Activated gamma-delta T cell treated with Interleukin-2 at 50 U/mL for 16 hours (primary cell): ENCODE measurements at regions not wholly inside any gene's neighbourhood (a gene's known extent, or its start where the extent isn't known, plus 50 kb on each side); places are given as distances from the start of the nearest gene placed in this dataset.
"Not testable (repeated sequence)": the region's sequence is repeated elsewhere in the genome, so short reads cannot be mapped to it uniquely, and the experiment has no call there.

Experiments
- DNase-seq: peaks from one replicate; pipeline ENCODE4 v3.0.0-alpha.2; 2020

DNA sequence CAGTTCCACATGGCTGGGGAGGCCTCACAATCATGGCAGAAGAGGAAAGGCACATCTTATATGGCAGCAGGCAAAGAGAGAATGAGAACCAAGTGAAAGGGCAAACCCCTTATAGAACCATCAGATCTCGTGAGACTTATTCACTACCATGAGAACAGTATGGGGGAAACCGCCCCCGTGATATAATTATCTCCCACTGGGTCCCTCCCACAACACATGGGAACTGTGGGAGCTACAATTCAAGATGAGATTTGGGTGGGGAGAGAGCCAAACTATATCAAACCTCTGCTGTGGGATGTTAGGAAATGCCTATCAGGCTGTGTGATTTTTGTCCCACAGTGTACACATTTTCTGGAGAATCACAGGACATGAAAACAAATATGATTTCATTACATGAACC lies 415.8 kb downstream of the TSHZ3 start:
- DNase-seq: not testable (repeated sequence)

DNA sequence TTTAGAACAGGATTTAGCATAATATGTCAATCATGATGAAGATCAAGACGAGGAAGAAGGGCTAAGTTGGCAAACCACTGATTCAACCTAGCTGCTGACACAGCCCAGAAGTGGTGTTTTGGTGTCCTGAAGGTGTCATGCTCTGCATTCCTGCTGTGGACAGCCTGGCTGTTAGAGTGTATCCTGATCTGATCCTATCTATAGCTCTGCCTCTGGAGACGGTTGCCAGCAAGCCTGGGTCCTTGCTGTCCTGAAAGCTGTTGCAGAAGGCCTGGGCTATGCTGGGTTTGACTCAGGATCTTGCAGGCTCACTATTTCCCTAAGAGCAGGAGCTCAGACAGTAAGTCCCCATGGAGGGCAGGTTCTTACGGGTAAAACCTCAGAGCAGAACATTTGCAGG lies 416.4 kb downstream of the TSHZ3 start:
- no peak for DNase-seq

DNA sequence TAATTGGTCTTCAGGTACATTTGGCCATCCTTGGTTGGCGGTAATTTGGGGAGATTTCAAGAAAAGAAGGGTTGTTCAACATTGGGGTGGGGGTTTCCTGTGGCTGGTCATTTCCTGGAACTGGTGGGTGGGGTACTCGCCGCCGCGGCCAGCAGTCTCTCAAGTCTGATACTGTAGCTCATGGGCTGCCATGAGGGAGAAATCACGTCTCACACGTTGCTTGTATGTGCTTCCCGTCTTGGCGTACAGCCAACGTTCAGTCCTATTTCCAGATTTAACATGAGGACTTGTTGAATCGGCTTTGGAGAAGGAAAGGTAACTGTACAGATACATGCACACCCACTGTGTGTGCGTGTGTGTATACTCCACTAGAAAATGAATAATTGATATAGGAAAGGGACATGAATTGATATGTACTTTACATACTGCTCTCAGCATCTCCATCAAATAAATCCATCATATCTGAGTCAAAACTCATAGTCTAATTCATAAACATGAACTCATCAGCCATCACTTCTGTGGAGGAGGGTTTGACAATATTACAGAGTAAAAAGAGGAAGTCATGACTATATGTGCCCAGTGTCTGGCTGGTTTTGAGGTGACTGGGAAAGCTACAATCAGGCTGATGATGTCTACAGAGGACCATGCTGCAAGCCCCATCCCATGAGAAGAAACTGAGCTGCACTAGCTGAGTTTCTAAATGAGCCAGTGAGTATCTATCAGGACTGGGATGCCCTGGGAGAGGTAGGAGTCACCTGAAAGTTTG lies 418.1 kb downstream of the TSHZ3 start:
- no peak for DNase-seq

DNA sequence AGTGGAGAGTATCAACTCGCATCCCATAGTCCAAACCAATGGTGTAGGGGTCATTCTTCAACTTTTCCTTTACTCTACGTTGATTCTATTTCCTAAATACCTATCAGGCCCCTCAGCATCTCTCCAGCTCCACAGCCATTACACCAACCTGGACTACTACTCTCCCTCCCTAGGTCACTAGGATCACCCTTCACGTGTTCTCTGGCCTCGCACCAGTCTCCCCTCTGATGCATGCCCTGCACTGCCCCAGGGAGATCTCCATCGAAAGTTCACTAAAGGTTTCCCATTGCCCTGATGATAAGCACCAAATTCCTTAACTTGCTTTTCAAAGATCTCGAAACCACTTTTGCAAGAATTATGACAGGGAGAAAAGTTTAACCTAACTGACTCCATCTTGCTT lies 421.5 kb downstream of the TSHZ3 start:
- DNase-seq: no peak

DNA sequence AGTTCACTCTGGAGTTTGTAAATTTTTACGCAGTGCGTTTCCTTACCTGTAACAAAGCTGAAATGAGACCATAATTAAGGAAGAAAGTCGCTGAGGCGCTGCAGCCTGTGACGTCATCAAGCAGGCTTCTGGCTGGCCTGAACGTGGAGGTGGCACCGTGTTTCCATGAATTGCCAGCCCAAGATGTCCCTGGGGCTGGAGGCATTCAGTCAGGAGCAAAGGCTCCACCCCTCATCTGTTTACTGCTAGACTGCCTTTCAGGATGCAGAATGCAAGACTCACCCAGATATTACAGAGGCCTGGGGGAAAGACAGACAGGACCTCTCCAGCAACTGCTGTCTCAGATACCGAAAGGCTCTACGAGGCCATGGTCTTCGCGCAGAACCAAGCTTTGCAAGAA lies 424.6 kb downstream of the TSHZ3 start:
- DNase-seq: no peak

DNA sequence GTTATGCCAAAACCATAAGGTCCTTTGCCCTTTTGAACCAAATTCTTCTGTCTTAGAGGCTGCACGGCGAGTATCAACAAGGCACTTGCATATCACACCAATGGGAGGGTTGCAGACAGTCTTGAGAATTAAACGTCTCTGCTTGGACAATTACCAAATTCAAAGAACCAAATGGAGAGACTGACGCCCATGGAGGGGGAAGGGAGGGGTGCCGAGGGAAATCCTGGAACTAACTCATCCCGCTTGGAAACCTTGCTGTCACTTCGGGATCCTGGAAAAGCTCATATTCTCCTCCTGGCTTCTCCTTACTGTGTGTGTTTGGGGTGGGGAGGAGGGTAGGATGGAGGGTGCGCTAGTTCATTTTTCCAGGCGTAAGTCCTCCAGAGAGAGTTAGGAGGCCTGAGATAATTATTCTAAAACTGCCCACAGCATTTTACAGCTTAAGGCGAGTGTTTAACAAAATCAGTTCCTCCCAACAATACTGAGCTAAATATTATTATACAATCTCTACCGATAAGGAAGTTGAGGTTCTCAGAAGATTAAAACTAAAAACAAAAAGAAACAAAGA lies 425.1 kb downstream of the TSHZ3 start:
- no peak for DNase-seq

DNA sequence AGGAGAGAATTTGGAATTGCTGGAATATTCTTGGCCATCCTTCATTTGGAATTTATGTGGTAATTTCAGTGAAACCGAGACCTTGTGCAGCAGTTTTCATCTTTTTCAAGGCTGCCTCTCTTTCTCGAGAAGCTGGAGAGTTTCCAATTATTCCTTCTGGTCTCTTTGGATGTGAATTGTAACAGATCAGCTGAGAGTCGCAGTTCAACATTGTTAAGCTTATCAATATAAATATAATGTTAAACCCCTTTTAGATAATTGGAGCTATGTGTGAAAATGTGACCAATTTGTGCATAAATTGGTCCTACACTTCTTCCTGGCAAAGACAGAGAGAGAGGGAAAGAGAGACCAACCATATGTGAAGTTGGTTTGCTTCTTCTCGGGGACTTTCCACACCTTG lies 425.6 kb downstream of the TSHZ3 start:
- DNase-seq: no peak

DNA sequence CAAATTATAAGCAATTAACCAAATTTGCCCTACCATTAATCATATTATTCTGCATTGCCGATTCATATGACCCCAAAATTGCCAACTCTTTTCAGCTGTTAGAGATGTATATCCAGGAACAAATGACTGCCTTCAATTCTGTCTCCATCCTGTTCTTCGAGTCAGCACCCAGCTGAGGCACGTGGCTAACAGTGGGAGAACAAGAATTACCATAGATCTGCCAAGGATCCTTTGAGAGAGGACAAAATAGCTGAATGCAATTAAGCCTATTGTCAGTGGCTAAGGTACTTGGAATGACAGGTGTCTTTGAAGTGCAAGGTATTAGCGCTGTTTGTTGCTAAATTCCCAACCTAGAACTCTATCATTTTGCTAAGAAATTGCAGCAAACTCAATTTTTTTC lies 426.1 kb downstream of the TSHZ3 start:
- no peak for DNase-seq

DNA sequence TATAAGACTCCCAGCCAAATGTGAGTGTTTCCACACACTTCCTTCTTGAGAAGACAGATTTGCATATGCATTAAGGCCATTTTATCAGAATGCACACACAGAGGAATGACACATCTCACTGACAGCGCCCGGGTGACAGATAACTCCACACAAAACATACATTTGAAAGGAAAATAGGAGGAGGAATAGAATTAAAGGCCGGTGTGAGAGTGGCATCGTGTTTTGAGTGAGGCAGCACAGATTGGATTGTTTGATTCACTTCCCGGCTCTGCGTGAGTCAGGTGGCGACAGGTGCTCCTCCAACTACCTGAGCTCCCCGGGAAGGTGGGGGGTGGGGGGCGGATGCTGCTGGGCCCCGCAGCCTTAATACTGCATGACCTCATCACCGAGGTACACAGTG lies 429.0 kb downstream of the TSHZ3 start:
- DNase-seq: no peak

DNA sequence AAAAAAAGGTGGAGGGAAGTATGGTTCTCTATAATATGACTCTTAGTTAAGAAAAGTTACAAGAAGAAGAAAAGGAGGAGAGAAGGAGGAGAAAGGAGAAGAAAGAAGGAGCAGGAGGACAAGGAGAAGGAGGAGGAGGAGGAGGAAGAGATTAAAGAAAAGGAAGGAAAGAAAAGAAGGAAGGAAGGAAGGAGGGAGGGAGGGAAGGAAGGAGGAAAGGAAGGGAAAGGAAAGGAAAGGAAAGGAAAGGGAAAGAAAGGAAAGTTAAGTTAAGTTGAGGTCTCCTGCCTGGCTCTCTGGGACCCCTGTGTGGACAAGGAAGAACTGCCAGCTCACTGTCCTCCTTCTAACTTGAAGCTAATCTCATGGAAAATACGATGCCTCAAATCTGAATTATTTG lies 429.5 kb downstream of the TSHZ3 start:
- no peak for DNase-seq

DNA sequence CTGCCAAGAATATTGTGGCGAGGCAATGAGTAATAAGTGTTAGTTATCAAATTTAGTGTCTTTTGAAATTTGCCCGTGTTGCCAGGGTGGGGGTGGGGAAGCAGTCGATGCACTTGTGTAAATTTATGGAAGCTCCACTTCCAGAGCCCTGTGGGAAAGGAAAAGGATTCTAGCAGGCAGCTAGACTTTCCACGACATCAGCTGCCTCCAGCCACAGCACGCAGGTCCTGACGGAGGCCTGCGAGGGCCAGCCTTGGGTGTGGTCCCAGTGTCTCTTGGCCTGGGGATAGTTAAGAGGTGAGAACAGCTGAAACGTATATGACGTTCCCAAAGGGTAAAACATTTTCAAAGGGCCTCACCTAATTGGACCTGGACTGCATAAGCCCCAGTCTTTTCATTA lies 433.0 kb downstream of the TSHZ3 start:
- no peak for DNase-seq

DNA sequence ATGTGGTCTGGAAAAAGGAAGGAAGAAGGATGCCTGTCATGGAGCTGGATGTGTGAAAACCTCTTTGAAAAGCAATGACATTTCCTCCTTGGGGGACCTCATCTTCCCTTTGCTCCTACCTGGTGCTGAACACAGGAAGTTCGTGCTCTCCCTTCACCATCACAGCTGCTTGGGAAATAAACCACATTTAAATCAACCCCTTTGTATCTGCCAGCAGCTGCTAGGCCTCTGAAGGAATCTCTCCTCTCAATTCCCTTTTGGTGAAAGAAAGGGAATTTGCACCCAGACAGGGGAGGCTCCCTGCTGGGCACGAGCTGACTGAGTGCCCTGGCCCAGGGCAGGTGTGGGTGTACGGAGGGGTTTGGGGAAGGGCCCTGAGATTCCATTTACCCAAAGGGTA lies 437.7 kb downstream of the TSHZ3 start:
- DNase-seq: no peak

DNA sequence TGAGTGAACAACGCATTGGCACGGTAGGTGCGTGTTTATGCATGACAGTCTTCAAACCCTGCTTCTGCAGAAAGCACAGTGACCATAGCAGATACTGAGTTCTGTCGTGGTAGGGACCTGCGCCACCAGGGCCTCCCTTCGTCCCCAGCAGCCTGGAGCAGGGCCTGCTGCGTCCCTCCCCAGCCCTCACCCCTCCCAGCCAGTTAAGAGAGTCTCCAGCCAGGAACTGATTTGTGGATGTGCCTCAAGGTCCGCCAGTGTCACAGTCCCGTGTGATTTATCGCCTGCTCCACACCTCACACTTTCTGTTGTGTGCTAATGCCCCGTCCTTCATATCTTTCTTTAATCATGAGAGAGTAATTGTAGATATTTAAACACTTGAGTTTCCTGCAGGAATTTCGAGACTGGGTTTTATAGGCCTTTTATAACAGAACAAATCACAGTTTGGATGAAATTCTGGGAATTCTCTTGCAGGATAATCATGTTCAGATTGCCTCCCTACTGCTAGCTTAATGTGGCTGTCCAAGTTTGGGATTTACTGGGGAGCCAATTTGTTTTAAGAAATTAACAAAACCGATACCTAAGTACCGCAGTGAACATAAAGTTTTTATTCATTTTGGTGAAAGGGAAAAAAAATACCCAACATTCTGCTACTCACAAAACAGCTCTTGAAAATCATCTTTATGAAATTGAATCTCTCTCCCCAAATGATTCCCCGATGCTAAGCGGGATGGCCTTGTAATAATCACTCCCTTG lies 438.6 kb downstream of the TSHZ3 start:
- no peak for DNase-seq

DNA sequence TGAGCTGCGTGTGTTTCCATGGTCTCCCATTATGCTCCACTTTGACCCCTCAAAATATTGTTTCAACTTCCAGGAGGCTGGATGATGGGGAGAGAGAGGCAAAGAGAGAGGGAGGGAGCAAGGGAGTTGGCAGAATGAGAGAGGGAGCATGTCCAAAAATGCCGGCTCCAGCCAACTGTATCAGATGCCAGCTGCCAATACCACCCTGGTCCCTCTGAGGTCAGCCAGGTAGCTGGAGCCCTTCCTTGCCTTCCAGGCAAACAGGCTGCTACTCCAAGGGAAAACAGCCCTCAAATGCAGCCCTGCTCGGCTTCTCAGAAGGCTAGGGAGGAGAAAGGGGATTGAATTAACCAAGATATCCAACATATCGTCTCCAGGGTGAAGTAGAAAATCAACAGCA lies 440.0 kb downstream of the TSHZ3 start:
- DNase-seq: no peak

DNA sequence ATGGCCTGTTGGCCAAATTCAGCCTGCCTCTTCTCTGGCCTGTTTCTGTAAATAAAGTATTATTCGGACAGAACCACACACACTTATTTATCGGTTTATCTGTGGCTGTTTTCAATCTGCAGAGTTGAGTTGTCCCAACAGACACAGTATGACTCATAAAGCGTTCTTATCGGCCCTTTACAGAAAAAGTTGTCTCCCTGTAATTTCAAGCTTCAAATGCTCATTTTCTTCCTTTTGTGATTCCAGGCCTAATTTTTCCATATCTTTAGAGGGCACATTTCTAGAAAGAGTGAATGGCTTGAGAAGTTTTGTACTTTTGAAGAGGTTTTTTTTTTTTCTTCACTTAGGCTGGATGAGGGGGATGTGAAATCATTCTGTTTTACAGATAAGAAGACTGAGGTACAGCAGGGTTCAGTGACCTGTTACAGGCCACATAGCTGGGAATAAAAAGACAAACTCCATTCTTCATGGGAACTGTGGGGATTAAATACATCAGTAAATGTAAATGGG lies 440.9 kb downstream of the TSHZ3 start:
- no peak for DNase-seq

DNA sequence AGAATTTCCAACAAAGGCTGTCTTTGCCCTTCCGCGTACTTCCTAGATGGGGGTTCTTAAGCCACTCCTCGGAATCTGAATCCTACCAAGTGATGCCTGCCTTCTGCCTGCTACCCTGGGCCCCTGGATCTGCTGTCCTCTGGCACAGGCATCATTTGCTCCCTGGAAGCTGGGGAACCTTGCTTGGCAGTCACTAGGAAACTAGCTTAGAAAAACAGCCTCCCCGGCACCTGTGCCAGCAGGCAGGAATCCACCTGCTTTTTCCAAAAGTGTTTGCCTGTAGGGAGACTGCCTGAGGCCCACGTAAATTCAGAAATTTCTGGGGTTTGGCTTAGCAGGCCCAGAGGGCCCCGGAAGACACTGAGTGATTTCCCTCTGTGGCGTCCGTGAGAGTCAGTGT lies 442.4 kb downstream of the TSHZ3 start:
- no peak for DNase-seq

DNA sequence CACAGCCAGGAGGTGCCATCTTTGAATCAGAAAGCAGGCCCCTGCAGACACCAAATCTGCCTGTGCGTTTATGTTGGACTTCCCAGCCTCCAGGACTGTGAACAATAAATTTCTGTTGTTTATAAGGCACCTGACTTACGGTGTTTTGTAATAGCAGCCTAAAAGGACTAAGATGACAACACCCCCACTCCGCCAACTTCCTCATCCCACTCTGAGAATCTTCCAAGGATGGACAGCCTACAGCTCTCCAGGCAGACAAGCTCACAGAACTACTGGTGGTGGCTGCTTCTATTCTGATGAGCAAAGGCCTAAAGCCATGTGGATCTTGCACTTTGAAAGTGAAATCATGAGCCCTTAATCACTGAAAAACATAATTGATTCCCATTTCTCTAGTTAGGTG lies 449.2 kb downstream of the TSHZ3 start:
- DNase-seq: no peak

DNA sequence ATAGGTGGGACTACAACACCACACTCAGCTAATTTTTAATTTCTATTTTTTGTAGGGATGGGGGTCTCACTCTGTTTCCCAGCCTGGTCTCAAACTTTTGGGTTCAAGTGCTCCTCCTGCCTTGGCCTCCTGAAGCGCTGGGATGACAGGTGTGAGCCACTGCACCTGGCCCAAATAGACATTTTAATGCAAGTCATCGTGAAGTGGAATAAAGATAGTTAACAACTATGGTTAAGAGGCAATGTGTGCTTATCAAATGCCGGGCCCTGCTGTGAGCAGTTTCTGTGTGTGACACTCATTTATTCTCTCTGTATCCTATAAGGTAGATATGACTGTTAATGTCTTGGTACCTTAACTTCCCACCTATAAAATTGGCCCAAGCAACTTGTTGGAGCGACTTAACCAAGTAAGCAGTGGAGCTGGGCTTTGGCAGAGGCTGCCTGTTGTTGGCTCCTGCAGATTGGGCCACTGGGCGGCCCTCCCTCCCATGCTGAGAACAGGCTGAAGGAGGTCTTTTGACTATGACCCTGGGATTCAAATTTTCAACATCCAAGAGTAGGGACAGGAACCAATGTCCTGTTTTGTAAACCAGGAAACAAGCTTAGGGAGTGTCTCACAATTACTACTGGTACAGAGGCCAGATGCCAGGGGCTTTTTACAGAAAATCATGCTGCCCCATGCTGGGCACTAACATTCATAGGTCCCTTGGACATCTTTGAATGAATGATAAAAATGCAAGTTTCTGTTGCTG lies 450.7 kb downstream of the TSHZ3 start:
- no peak for DNase-seq

DNA sequence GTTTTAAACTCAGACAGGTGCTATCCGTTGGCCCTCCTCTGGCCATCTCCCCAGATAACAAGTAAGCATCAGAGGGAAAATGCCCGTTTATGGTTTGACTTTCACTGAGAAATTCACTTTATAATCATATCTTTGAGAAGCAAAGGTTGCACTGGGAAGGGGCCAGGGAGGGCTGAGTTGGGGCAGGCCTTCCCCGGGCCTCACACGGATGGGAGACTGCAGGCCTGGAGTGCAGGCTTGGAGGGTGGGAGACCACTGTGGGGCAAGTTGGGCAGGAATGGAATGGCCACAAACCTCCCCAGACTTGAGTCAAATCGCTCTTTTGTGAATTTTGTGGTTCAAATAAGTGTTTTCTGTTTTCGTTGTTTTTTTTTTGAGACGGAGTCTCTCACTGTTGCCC lies 451.7 kb downstream of the TSHZ3 start:
- DNase-seq: no peak

DNA sequence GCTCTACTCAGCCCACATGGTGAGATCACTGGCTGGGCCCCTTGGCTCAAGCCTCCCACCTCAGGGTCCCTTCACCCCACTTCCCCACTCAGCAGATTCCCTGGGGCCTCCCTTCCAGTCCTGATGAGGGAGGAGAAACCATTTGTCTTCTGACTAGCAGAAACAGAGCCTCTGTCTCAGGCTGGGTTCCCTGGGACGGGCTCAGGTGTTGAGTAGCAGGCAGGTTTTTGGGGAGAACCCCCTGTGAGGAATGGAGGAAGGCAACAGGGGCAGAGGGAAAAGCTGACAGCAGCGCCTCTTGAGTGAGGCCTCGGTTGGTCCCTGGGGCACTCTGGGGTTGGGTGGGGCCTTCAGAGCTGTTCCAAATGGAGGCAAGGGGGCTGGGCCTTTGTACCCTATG lies 452.2 kb downstream of the TSHZ3 start:
- no peak for DNase-seq

DNA sequence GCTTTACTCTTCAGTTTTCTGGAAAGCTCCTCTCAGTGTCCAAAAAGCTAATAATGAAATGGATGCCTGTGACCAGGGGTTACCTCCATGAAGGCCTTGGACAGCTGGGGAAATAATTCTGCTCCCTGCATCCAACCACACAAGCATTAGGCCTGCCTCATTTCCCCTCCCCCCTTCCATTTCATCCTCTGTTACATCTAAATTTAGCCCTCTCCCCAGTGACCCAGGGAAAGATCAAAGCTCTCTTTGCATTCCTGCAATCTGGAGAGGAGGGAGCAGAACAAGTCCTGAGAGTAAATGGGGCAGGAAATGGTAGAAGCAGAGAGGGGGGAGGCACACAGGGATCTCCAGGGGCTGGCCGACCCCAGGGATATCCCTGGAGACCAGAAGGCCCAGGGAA lies 452.7 kb downstream of the TSHZ3 start:
- DNase-seq: no peak

DNA sequence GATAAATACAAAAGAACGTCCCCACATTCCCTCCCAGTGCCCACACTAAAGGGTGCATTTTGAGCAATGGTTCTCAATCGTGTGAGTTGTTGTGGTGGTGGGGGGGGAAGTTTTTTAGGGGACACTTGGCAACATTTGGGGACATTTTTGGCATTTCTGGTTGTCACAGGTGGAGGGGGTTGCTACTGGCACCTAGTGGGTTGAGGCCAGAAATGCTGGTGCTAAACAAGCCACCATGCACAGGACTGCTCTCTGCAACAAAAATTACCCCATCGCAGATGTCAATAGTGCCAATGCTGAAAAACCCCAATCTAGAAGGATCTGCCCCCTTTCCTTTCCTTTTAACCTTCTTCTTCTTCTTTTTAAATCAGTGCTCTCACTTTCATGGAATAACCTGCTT lies 453.3 kb downstream of the TSHZ3 start:
- DNase-seq: no peak

DNA sequence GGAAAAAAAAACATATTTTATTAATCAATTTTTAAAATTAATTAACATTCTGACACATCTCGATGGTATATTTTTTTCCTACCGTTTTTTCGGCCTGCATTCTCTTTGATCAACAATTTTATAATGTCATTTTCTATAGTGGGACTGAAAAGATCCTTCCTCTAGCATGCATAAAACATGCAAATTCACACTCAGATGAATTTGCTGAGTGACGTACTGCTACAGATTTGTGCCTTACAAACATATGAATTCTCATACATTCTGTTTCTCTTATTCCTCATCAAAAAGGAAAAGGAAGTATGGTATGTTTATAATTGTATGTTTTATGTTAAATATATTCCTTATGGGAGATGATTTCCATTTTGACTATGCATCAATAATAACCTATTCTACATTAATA lies 458.2 kb downstream of the TSHZ3 start:
- DNase-seq: no peak

DNA sequence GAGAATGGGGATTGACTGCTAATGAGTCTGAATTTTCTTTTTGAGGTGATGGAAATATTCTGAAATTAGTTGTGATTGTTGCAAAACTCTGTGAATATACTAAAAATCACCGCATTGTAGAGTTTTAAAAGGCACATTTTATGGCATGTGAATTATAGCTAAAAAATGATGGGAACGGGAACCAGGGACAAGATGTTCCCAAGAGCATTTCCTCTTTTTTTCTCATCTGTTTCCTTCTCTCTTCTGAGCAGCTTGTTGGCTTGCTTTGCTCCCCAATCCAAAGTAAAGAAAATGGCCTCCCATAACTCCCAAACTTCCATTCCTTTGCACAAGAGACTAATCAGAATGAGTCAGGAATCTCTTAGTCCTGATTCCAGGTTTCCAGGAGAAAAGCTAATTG lies 459.2 kb downstream of the TSHZ3 start:
- no peak for DNase-seq
